Suprapubic skin (tissue), 4 donors: ENCODE measurements at regions not wholly inside any gene's neighbourhood (a gene's known extent, or its start where the extent isn't known, plus 50 kb on each side); places are given as distances from the start of the nearest gene placed in this dataset.

Experiments
- DNase-seq, 2 donors: peaks; one replicate each; pipeline ENCODE4 v3.0.0-alpha.2; 2019; ENCODE audit warnings: low spot score in 2 of 2
- H3K27ac ChIP-seq: fragments of 200-600 bp; sonication (generic); one replicate; pipeline ENCODE4 v1.5.1; 2019
- H3K27me3 ChIP-seq: fragments of 200-600 bp; sonication (generic); one replicate; pipeline ENCODE4 v1.5.1; 2019
- H3K36me3 ChIP-seq: fragments of 200-600 bp; sonication (generic); one replicate; pipeline ENCODE4 v1.5.1; 2019
- H3K4me1 ChIP-seq: fragments of 200-600 bp; sonication (generic); one replicate; pipeline ENCODE4 v1.5.1; 2019
- H3K4me3 ChIP-seq: fragments of 200-600 bp; sonication (generic); one replicate; pipeline ENCODE4 v1.5.1; 2019; ENCODE audit warnings: mild to moderate bottlenecking
- H3K9me3 ChIP-seq: fragments of 200-600 bp; sonication (generic); one replicate; pipeline ENCODE4 v1.5.1; 2019
- CTCF ChIP-seq, 2 donors: fragments of 200-600 bp in 1 of 2; fragments of 450-650 bp in 1 of 2; sonication (generic) in 1 of 2; IDR thresholded peaks; one replicate each; pipeline ENCODE4 v1.5.1; 2016 to 2019; ENCODE audit warnings: antibody characterized with exemption in 2 of 2, mild to moderate bottlenecking in 1 of 2, moderate library complexity in 1 of 2
- EP300 ChIP-seq: sonication (generic); formaldehyde crosslinking; IDR thresholded peaks from one replicate; pipeline ENCODE4 v1.6.1; 2017; ENCODE audit warnings: antibody characterized with exemption
- POLR2A ChIP-seq, 2 donors: fragments of 450-650 bp; IDR thresholded peaks; one replicate each; pipeline ENCODE4 v1.6.1; 2017; ENCODE audit warnings: antibody characterized with exemption in 2 of 2, mild to moderate bottlenecking in 2 of 2, moderate library complexity in 2 of 2
- POLR2AphosphoS5 ChIP-seq, 3 donors: sonication (generic); formaldehyde crosslinking; IDR thresholded peaks; one replicate each; pipeline ENCODE4 v1.6.1; 2017; ENCODE audit warnings: antibody characterized with exemption in 3 of 3
- WGBS: methylation state at CpG from one replicate; pipeline ENCODE4 v1.1.5; 2018; 5-methylcytosine and 5-hydroxymethylcytosine counted together

GRCh38 chr1:187871177-187871845 lies 1042.6 kb downstream of the PLA2G4A start:
- H3K4me1 ChIP-seq = no peaks in the 10 kb centered on the region
- TF ChIP-seq POLR2A (IDR thresholded peaks at IDR 0.05) = no peak
- no peak for TF ChIP-seq EP300
- no peak for TF ChIP-seq CTCF (IDR thresholded peaks at IDR 0.05)
- no peak for TF ChIP-seq POLR2AphosphoS5 (IDR thresholded peaks at IDR 0.05)
- no peak for DNase-seq
- whole genome bisulfite sequencing = 32% methylated on average over 2 of the region's 2 CpGs
- no peaks in the 10 kb centered on the region for H3K36me3 ChIP-seq
- no peak overlapping the region for H3K4me3 ChIP-seq
- H3K9me3 ChIP-seq = no peaks in the 10 kb centered on the region
- no peak overlapping the region for H3K27ac ChIP-seq
- no peaks in the 10 kb centered on the region for H3K27me3 ChIP-seq

- H3K4me1 ChIP-seq = no peaks in the 10 kb centered on the region
- H3K9me3 ChIP-seq = no peaks in the 10 kb centered on the region
- no peaks in the 10 kb centered on the region for H3K27me3 ChIP-seq
- no peaks in the 10 kb centered on the region for H3K36me3 ChIP-seq
- H3K4me3 ChIP-seq = no peak overlapping the region
- no peak for TF ChIP-seq CTCF (IDR thresholded peaks at IDR 0.05)
- TF ChIP-seq POLR2A (IDR thresholded peaks at IDR 0.05) = no peak
- TF ChIP-seq EP300 = no peak
- TF ChIP-seq POLR2AphosphoS5 (IDR thresholded peaks at IDR 0.05) = no peak
- DNase-seq = no peak
- 85% methylated on average over 3 of the region's 3 CpGs for WGBS
- H3K27ac ChIP-seq = no peak overlapping the region
These were observed 1043.8 kb downstream of the PLA2G4A start for GRCh38 chr1:187872550-187872949.

- H3K27ac ChIP-seq = no peak overlapping the region
- no peaks in the 10 kb centered on the region for H3K9me3 ChIP-seq
- no peak for TF ChIP-seq EP300
- 81% methylated on average over 2 of the region's 2 CpGs for WGBS
- DNase-seq = no peak
- no peaks in the 10 kb centered on the region for H3K36me3 ChIP-seq
- H3K4me3 ChIP-seq = no peak overlapping the region
- H3K27me3 ChIP-seq = no peaks in the 10 kb centered on the region
- no peaks in the 10 kb centered on the region for H3K4me1 ChIP-seq
These were observed 1044.4 kb downstream of the PLA2G4A start for GRCh38 chr1:187873126-187873525.

- Histone ChIP-seq H3K4me3 (no peak overlapping the region), H3K27me3 (no peaks in the 10 kb centered on the region), H3K9me3 (no peaks in the 10 kb centered on the region), H3K4me1 (no peaks in the 10 kb centered on the region), H3K27ac (no peak overlapping the region), H3K36me3 (no peaks in the 10 kb centered on the region)
- WGBS = 94% methylated on average over 2 of the region's 2 CpGs
- DNase-seq = no peak
- TF ChIP-seq POLR2A (IDR thresholded peaks at IDR 0.05) (no peak), EP300 (no peak), POLR2AphosphoS5 (IDR thresholded peaks at IDR 0.05) (no peak), CTCF (IDR thresholded peaks at IDR 0.05) (no peak)
These were observed 1048.0 kb downstream of the PLA2G4A start for GRCh38 chr1:187876775-187877174.

GRCh38 chr1:187877220-187877619 lies 1048.5 kb downstream of the PLA2G4A start:
- H3K4me3 ChIP-seq = no peak overlapping the region
- DNase-seq = no peak
- H3K4me1 ChIP-seq = no peaks in the 10 kb centered on the region
- 63% methylated on average over 5 of the region's 5 CpGs for WGBS
- H3K36me3 ChIP-seq = no peaks in the 10 kb centered on the region
- H3K9me3 ChIP-seq = no peaks in the 10 kb centered on the region
- TF ChIP-seq POLR2A (IDR thresholded peaks at IDR 0.05) = no peak
- TF ChIP-seq CTCF (IDR thresholded peaks at IDR 0.05) = no peak
- TF ChIP-seq POLR2AphosphoS5 (IDR thresholded peaks at IDR 0.05) = no peak
- H3K27ac ChIP-seq = no peak overlapping the region
- no peaks in the 10 kb centered on the region for H3K27me3 ChIP-seq

DNA sequence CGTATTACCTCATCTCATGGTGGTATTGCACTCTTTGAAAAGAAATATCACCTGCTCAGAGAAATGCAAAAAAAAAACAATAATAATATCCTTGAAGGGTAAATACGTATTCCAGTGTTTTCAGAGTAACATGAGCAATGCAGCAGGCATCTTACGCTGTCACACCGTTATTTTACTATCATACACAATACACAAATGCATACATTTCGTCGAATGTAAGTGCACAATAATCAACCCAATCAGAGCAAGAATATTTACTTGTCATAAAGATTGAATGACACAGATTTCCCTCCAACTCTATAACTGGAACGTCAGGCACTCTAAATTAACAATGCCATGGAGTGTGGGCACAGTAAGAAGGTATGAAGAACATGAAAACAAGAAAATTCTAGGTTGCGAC lies 1050.1 kb downstream of the PLA2G4A start:
- TF ChIP-seq POLR2A (IDR thresholded peaks at IDR 0.05) (no peak), POLR2AphosphoS5 (IDR thresholded peaks at IDR 0.05) (no peak), EP300 (no peak), CTCF (IDR thresholded peaks at IDR 0.05) (no peak)
- no peaks in the 10 kb centered on the region for H3K4me1 ChIP-seq
- DNase-seq = no peak
- H3K4me3 ChIP-seq = no peak overlapping the region
- H3K9me3 ChIP-seq = no peaks in the 10 kb centered on the region
- H3K36me3 ChIP-seq = no peaks in the 10 kb centered on the region
- H3K27ac ChIP-seq = no peak overlapping the region
- WGBS = 83% methylated on average over 8 of the region's 8 CpGs
- no peaks in the 10 kb centered on the region for H3K27me3 ChIP-seq
